HepG2 (cell line): ENCODE measurements at regions not wholly inside any gene's neighbourhood (a gene's known extent, or its start where the extent isn't known, plus 50 kb on each side); places are given as distances from the start of the nearest gene placed in this dataset.

Experiments used
- ATAC-seq: fragments of 200-7000 bp; cut with Tn5 transposase; 3 replicates; pipeline ENCODE4 v1.9.1; 2020; ENCODE audit warnings: mild to moderate bottlenecking, moderate library complexity
- BruUV-seq: library from RNA; stranded (reverse); fragments of 400-500 nt; replicated peaks from 2 replicates; lab custom pipeline; 2021; lab: Mats Ljungman, UMichigan
- CTCF ChIA-PET: fragments of 300-600 bp; formaldehyde crosslinking; extraction: SDS; loops from one replicate; lab custom pipeline; 2021; ENCODE audit warnings: low total read pairs, inconsistent platforms, low intra/inter-chr PET ratio; lab: Yijun Ruan, JAX
- POLR2A ChIA-PET: fragments of 350-600 bp; sonication (Branson Sonifier 250); formaldehyde crosslinking; loops from one replicate; lab custom pipeline; 2020; ENCODE audit warnings: antibody characterized with exemption, inconsistent platforms; lab: Yijun Ruan, JAX
- DNase-seq: peaks from one replicate; pipeline ENCODE4 v3.0.0-alpha.2; 2015; ENCODE audit warnings: low spot score
- FAIRE-seq: peaks from 3 replicates; lab custom pipeline; 2011; peaks lifted over from hg19 to GRCh38; lab: Jason Lieb, UNC
- H2AFZ ChIP-seq: one replicate; pipeline ENCODE4 v1.6.1; 2011; ENCODE audit warnings: low read length, inconsistent platforms
- H3K27ac ChIP-seq: fragments of 300-600 bp; 3 replicates; pipeline ENCODE4 v1.8.0; 2011; ENCODE audit warnings: mixed run types, mild to moderate bottlenecking, mixed read lengths, low read length, inconsistent platforms; ENCODE audit not compliant: insufficient read depth; ENCODE audit errors: extremely low read length
- H3K27me3 ChIP-seq, 2 experiments: fragments of 200-600 bp in 1 of 2; 2 replicates in 1 of 2; 3 replicates in 1 of 2; pipeline versions ENCODE4 v1.6.0 to v1.8.0; 2011; ENCODE audit warnings: low read length in 2 of 2, mild to moderate bottlenecking in 2 of 2, moderate library complexity in 2 of 2, inconsistent platforms in 1 of 2; ENCODE audit not compliant: insufficient read depth in 2 of 2, control insufficient read depth in 1 of 2
- H3K36me3 ChIP-seq, 2 experiments: fragments of 200-600 bp in 1 of 2; replicated peaks in 1 of 2; 2 replicates in 1 of 2; 3 replicates in 1 of 2; pipeline versions ENCODE4 v1.5.1 to v1.8.0; 2011; ENCODE audit warnings: low read length in 2 of 2, inconsistent platforms in 1 of 2; ENCODE audit not compliant: insufficient read depth in 2 of 2, control insufficient read depth in 1 of 2
- H3K4me1 ChIP-seq: 2 replicates; pipeline ENCODE4 v1.5.1; 2012; ENCODE audit warnings: low read length, inconsistent platforms; ENCODE audit not compliant: insufficient read depth
- H3K4me2 ChIP-seq: 2 replicates; pipeline ENCODE4 v1.6.0; 2011; ENCODE audit warnings: low read depth, low read length, inconsistent platforms
- H3K4me3 ChIP-seq, 3 experiments: fragments of 200-600 bp in 1 of 3; sonication (generic), shearing (Covaris generic) in 1 of 3; replicated peaks in 1 of 3; 2 replicates each; pipeline ENCODE4 v1.5.1; 2011 to 2016; ENCODE audit warnings: low read length in 3 of 3, inconsistent platforms in 2 of 3, low read depth in 2 of 3, mild to moderate bottlenecking in 2 of 3, control low read depth in 1 of 3, mixed read lengths in 1 of 3; ENCODE audit not compliant: insufficient read depth in 1 of 3
- H3K79me2 ChIP-seq: one replicate; pipeline ENCODE4 v1.6.1; 2011; ENCODE audit warnings: low read length, inconsistent platforms; ENCODE audit not compliant: insufficient read depth
- H3K9ac ChIP-seq: 2 replicates; pipeline ENCODE4 v1.6.0; 2011; ENCODE audit warnings: mild to moderate bottlenecking, low read depth, low read length, inconsistent platforms; ENCODE audit not compliant: insufficient read depth
- H3K9me3 ChIP-seq: 2 replicates; pipeline ENCODE4 v1.5.1; 2012; ENCODE audit warnings: mild to moderate bottlenecking, low read length
- H4K20me1 ChIP-seq: 2 replicates; pipeline ENCODE4 v1.6.0; 2011; ENCODE audit warnings: inconsistent platforms, mild to moderate bottlenecking, low read length, moderate library complexity; ENCODE audit not compliant: insufficient read depth
- TP53 ChIP-seq: sonication (generic); formaldehyde crosslinking; conservative IDR thresholded peaks from 2 replicates; pipeline ENCODE4 v1.4.0; 2020; ENCODE audit warnings: missing genetic modification reagents
- WGBS: methylation state at CpG from one replicate; pipeline ENCODE4 v1.1.6; 2017; ENCODE audit warnings: low lambda C conversion rate; 5-methylcytosine and 5-hydroxymethylcytosine counted together
- in situ Hi-C: cut with HindIII; loops from 2 replicates; pipeline ENCODE4 v1.10.0; 2017; ENCODE audit warnings: low pct_unique_long_range_greater_than_20kb; ENCODE audit not compliant: extremely low pct_ligation_motif_present
- intact Hi-C: fragments of 100-400 bp; cut with micrococcal nuclease; formaldehyde crosslinking; loops from one replicate; pipeline ENCODE4 v1.10.0; 2022; ENCODE audit not compliant: unreplicated experiment
- TF ChIP-seq, protein P1 (sequence below), 2 experiments: sonication (generic) in 1 of 2; formaldehyde crosslinking in 1 of 2; IDR thresholded peaks; 2 replicates each; pipeline versions ENCODE4 v1.4.0 to v1.6.1; 2016 to 2020; ENCODE audit warnings: borderline replicate concordance in 1 of 2, low read depth in 1 of 2, mild to moderate bottlenecking in 1 of 2, missing genetic modification reagents in 1 of 2
- TF ChIP-seq, protein P2 (sequence below): sonication (generic); formaldehyde crosslinking; IDR thresholded peaks from 2 replicates; pipeline ENCODE4 v1.5.1; 2020; ENCODE audit warnings: mild to moderate bottlenecking, missing genetic modification reagents, moderate library complexity

DNA sequence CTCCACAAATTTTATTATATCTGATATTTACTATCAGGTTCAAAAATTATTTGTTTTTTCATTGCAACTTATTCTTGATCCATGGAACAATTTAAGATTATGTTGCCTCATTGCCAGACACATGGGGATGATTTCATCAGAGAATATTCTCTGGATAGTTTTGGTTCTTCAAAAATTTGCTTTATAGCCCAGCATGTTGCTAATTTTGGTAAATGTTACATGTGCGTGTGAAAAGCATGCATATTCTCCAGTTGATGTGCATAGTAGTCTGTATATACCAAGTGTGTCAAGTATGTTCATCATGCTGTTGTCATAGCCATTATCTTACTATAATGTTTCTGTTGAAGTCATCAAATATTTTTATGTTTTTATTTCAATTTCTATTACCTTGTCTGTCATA, 122.3 kb downstream of the RFC3 start (continued):
- TF ChIP-seq, protein P1, sequence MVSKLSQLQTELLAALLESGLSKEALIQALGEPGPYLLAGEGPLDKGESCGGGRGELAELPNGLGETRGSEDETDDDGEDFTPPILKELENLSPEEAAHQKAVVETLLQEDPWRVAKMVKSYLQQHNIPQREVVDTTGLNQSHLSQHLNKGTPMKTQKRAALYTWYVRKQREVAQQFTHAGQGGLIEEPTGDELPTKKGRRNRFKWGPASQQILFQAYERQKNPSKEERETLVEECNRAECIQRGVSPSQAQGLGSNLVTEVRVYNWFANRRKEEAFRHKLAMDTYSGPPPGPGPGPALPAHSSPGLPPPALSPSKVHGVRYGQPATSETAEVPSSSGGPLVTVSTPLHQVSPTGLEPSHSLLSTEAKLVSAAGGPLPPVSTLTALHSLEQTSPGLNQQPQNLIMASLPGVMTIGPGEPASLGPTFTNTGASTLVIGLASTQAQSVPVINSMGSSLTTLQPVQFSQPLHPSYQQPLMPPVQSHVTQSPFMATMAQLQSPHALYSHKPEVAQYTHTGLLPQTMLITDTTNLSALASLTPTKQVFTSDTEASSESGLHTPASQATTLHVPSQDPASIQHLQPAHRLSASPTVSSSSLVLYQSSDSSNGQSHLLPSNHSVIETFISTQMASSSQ (IDR thresholded peaks at IDR 0.05; ENCODE audit: low read depth) = no peak
- TF ChIP-seq, protein P1 (CRISPR knock-in tag; IDR thresholded peaks at IDR 0.05; ENCODE audit: borderline replicate concordance) = no peak

- no peak overlapping the region for H3K4me2 ChIP-seq
- BruUV-seq = no TSS peak
- no peak overlapping the region for H3K4me3 ChIP-seq
- ChIA-PET CTCF (no interaction called here), POLR2A (no interaction called here)
- FAIRE-seq (no peak), ATAC-seq (no peak), DNase-seq (no peak)
- no peaks in the 10 kb centered on the region for H3K27me3 ChIP-seq
- TF ChIP-seq, protein P2, sequence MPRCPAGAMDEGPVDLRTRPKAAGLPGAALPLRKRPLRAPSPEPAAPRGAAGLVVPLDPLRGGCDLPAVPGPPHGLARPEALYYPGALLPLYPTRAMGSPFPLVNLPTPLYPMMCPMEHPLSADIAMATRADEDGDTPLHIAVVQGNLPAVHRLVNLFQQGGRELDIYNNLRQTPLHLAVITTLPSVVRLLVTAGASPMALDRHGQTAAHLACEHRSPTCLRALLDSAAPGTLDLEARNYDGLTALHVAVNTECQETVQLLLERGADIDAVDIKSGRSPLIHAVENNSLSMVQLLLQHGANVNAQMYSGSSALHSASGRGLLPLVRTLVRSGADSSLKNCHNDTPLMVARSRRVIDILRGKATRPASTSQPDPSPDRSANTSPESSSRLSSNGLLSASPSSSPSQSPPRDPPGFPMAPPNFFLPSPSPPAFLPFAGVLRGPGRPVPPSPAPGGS (CRISPR knock-in tag) = no peak
- TF ChIP-seq TP53 (CRISPR knock-in tag) = peak; percentile 96
- intact Hi-C loops (no loop called here), in situ Hi-C loops (loop anchor here (25.0 kb wide), 1 partner anchor 1221 kb away; no protein-coding TSS in a partner anchor)
- no peaks in the 10 kb centered on the region for H3K79me2 ChIP-seq
- H3K36me3 ChIP-seq = 0 out of 5 replicates have a peak, but pooled peaks cover 0 to 1% of the 10 kb centered on the region in 2 experiments
- H3K9me3 ChIP-seq = peaks cover 7% of the 10 kb centered on the region
- peaks cover 33% of the 10 kb centered on the region for H3K4me1 ChIP-seq
- H3K27ac ChIP-seq = peak overlapping the region; percentile 6
- 98% methylated on average over 5 of the region's 5 CpGs for WGBS
- no peak overlapping the region for H3K9ac ChIP-seq
- H2AFZ ChIP-seq = no peak overlapping the region
- H4K20me1 ChIP-seq = no peaks in the 10 kb centered on the region
Observed at GRCh38 chr13:33940898-33941297, 122.9 kb downstream of the RFC3 start.
